Keratinocyte (primary cell): ENCODE measurements at regions not wholly inside any gene's neighbourhood (a gene's known extent, or its start where the extent isn't known, plus 50 kb on each side); places are given as distances from the start of the nearest gene placed in this dataset.

Experiments
- DNase-seq: peaks from one replicate; pipeline ENCODE4 v3.0.0-alpha.2; 2011; ENCODE audit warnings: low read depth, missing footprints, low spot score
- FAIRE-seq: peaks from 2 replicates; lab custom pipeline; 2011; peaks lifted over from hg19 to GRCh38; lab: Jason Lieb, UNC
- H2AFZ ChIP-seq: 2 replicates; pipeline ENCODE4 v1.6.0; 2012; ENCODE audit warnings: low read length, control low read depth, inconsistent platforms; ENCODE audit not compliant: control insufficient read depth
- H3K27ac ChIP-seq: 2 replicates; pipeline ENCODE4 v1.5.1; 2011; ENCODE audit warnings: low read length; ENCODE audit not compliant: control insufficient read depth, insufficient read depth
- H3K27me3 ChIP-seq: 3 replicates; pipeline ENCODE4 v1.6.0; 2011; ENCODE audit warnings: low read length; ENCODE audit not compliant: control insufficient read depth, insufficient read depth; ENCODE audit errors: extremely low read depth
- H3K36me3 ChIP-seq, 2 experiments: 2 replicates in 1 of 2; 3 replicates in 1 of 2; pipeline ENCODE4 v1.5.1; 2011; ENCODE audit warnings: low read length in 2 of 2, mild to moderate bottlenecking in 1 of 2; ENCODE audit not compliant: control insufficient read depth in 2 of 2, insufficient read depth in 2 of 2; ENCODE audit errors: extremely low read depth in 1 of 2
- H3K4me1 ChIP-seq: 3 replicates; pipeline ENCODE4 v1.5.1; 2011; ENCODE audit warnings: low read length; ENCODE audit not compliant: control insufficient read depth, insufficient read depth; ENCODE audit errors: extremely low read depth
- H3K4me2 ChIP-seq: 3 replicates; pipeline ENCODE4 v1.6.0; 2011; ENCODE audit warnings: low read depth, low read length; ENCODE audit not compliant: control insufficient read depth, insufficient read depth; ENCODE audit errors: extremely low read depth
- H3K4me3 ChIP-seq, 3 experiments: fragments of 200-600 bp in 1 of 3; sonication (generic) in 1 of 3; 2 replicates in 2 of 3; 3 replicates in 1 of 3; pipeline ENCODE4 v1.5.1; 2011 to 2016; ENCODE audit warnings: low read length in 3 of 3, mild to moderate bottlenecking in 3 of 3, control low read depth in 2 of 3, inconsistent platforms in 1 of 3, low read depth in 1 of 3, mixed read lengths in 1 of 3, mixed run types in 1 of 3, moderate library complexity in 1 of 3; ENCODE audit not compliant: control insufficient read depth in 2 of 3, insufficient read depth in 2 of 3; ENCODE audit errors: extremely low read depth in 1 of 3
- H3K79me2 ChIP-seq: 2 replicates; pipeline ENCODE4 v1.6.0; 2012; ENCODE audit warnings: low read length; ENCODE audit not compliant: control insufficient read depth, insufficient read depth
- H3K9ac ChIP-seq: 3 replicates; pipeline ENCODE4 v1.6.0; 2011; ENCODE audit warnings: low read length; ENCODE audit not compliant: control insufficient read depth, insufficient read depth; ENCODE audit errors: extremely low read depth
- H3K9me1 ChIP-seq: 3 replicates; pipeline ENCODE4 v1.6.0; 2011; ENCODE audit warnings: low read length; ENCODE audit not compliant: control insufficient read depth, insufficient read depth; ENCODE audit errors: extremely low read depth
- H3K9me3 ChIP-seq: 2 replicates; pipeline ENCODE4 v1.5.1; 2012; ENCODE audit warnings: low read depth, low read length; ENCODE audit not compliant: control insufficient read depth
- H4K20me1 ChIP-seq: 3 replicates; pipeline ENCODE4 v1.6.0; 2011; ENCODE audit warnings: low read length; ENCODE audit not compliant: control insufficient read depth, insufficient read depth; ENCODE audit errors: extremely low read depth
- EZH2 ChIP-seq: IDR thresholded peaks from one replicate; pipeline ENCODE4 v1.6.1; 2012; ENCODE audit warnings: inconsistent platforms, mild to moderate bottlenecking, low read length, moderate library complexity
- dilution Hi-C: fragments of 300-500 bp; cut with MboI; formaldehyde crosslinking; loops from one replicate; pipeline ENCODE4 v1.7.0; 2020; ENCODE audit warnings: low sequenced_read_pairs; ENCODE audit not compliant: extremely low pct_ligation_motif_present
- TF ChIP-seq, protein P1 (sequence below), 3 experiments: IDR thresholded peaks in 1 of 3; conservative IDR thresholded peaks in 1 of 3; optimal IDR thresholded peaks in 1 of 3; 2 replicates in 2 of 3; 3 replicates in 1 of 3; pipeline versions ENCODE3 to v1.5.1; 2011; ENCODE audit warnings: low read length in 3 of 3, mild to moderate bottlenecking in 3 of 3, moderate library complexity in 2 of 3, control low read depth in 1 of 3, inconsistent platforms in 1 of 3; ENCODE audit not compliant: insufficient read depth in 2 of 3; ENCODE audit errors: extremely low read depth in 1 of 3

GRCh38 chr2:150676747-150677383 is 189.4 kb upstream of the RND3 start:
- H3K9ac ChIP-seq, result no peak overlapping the region
- dilution Hi-C loops, result no loop called here
- H4K20me1 ChIP-seq, result no peaks in the 10 kb centered on the region
- H3K4me1 ChIP-seq, result no peaks in the 10 kb centered on the region
- no peak for DNase-seq
- FAIRE-seq, result no peak
- no peak overlapping the region for H3K27ac ChIP-seq
- no peaks in the 10 kb centered on the region for H3K9me3 ChIP-seq
- H3K79me2 ChIP-seq, result no peaks in the 10 kb centered on the region
- no peak overlapping the region for H3K4me2 ChIP-seq
- no peaks in the 10 kb centered on the region for H3K9me1 ChIP-seq
- no peaks in the 10 kb centered on the region for H3K27me3 ChIP-seq
- TF ChIP-seq EZH2, result no peak
- TF ChIP-seq, protein P1, sequence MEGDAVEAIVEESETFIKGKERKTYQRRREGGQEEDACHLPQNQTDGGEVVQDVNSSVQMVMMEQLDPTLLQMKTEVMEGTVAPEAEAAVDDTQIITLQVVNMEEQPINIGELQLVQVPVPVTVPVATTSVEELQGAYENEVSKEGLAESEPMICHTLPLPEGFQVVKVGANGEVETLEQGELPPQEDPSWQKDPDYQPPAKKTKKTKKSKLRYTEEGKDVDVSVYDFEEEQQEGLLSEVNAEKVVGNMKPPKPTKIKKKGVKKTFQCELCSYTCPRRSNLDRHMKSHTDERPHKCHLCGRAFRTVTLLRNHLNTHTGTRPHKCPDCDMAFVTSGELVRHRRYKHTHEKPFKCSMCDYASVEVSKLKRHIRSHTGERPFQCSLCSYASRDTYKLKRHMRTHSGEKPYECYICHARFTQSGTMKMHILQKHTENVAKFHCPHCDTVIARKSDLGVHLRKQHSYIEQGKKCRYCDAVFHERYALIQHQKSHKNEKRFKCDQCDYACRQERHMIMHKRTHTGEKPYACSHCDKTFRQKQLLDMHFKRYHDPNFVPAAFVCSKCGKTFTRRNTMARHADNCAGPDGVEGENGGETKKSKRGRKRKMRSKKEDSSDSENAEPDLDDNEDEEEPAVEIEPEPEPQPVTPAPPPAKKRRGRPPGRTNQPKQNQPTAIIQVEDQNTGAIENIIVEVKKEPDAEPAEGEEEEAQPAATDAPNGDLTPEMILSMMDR (optimal IDR thresholded peaks at IDR 0.05 in 1 of 3, IDR thresholded peaks at IDR 0.05 in 1 of 3, conservative IDR thresholded peaks at IDR 0.05 in 1 of 3; ENCODE audit: extremely low read depth in 1 of 3, insufficient read depth in 2 of 3, low read length in 3 of 3), result no peak
- no peak overlapping the region for H3K4me3 ChIP-seq
- no peaks in the 10 kb centered on the region for H3K36me3 ChIP-seq
- H2AFZ ChIP-seq, result no peak overlapping the region

DNA sequence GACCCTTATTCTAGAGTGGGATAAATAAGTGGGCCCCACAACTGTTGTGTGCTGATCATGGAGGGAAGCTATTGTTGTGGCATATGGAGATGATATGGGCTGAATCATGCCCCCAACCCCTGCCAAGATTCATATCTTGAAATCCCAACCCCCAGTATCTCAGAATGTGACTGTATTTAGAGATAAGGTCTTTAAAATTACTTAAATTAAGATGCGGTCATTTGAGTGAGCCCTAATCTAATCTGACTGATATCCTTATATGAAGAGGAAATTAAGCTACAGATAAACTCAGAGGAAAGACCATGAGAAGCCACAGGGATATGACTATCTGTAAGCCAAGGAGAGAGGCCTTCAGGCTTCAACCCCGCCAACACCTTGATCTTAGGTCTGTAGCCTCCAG is 188.3 kb upstream of the RND3 start:
- no peaks in the 10 kb centered on the region for H3K4me1 ChIP-seq
- H3K4me3 ChIP-seq, result no peak overlapping the region
- FAIRE-seq, result no peak
- no peak overlapping the region for H2AFZ ChIP-seq
- H3K79me2 ChIP-seq, result no peaks in the 10 kb centered on the region
- H3K9me1 ChIP-seq, result no peaks in the 10 kb centered on the region
- no peak overlapping the region for H3K9ac ChIP-seq
- H3K9me3 ChIP-seq, result no peaks in the 10 kb centered on the region
- H4K20me1 ChIP-seq, result no peaks in the 10 kb centered on the region
- no peaks in the 10 kb centered on the region for H3K27me3 ChIP-seq
- dilution Hi-C loops, result no loop called here
- no peak for DNase-seq
- TF ChIP-seq, protein P1 (optimal IDR thresholded peaks at IDR 0.05 in 1 of 3, IDR thresholded peaks at IDR 0.05 in 1 of 3, conservative IDR thresholded peaks at IDR 0.05 in 1 of 3; ENCODE audit: extremely low read depth in 1 of 3, insufficient read depth in 2 of 3, low read length in 3 of 3), result no peak
- TF ChIP-seq EZH2, result no peak
- H3K36me3 ChIP-seq, result no peaks in the 10 kb centered on the region
- H3K4me2 ChIP-seq, result no peak overlapping the region
- no peak overlapping the region for H3K27ac ChIP-seq
